BLaER1 treated with 17β-estradiol and CSF1 and Interleukin-3, amounts not matched to agents 10 nM and 100 nM (cell line): ENCODE measurements at regions not wholly inside any gene's neighbourhood (a gene's known extent, or its start where the extent isn't known, plus 50 kb on each side); places are given as distances from the start of the nearest gene placed in this dataset.

Experiments used
- H3K27ac ChIP-seq, 11 experiments: shearing (Covaris generic); formaldehyde crosslinking; 2 replicates each; pipeline ENCODE4 v1.8.1; 2022
- H3K27me3 ChIP-seq, 11 experiments: shearing (Covaris generic); formaldehyde crosslinking; 2 replicates each; pipeline ENCODE4 v1.8.1; 2022
- H3K36me3 ChIP-seq, 11 experiments: shearing (Covaris generic); formaldehyde crosslinking; 2 replicates each; pipeline ENCODE4 v1.8.1; 2022
- H3K4me1 ChIP-seq, 10 experiments: shearing (Covaris generic); formaldehyde crosslinking; 2 replicates each; pipeline ENCODE4 v1.8.1; 2022
- H3K4me2 ChIP-seq, 11 experiments: shearing (Covaris generic); formaldehyde crosslinking; 2 replicates each; pipeline ENCODE4 v1.8.1; 2022
- H3K4me3 ChIP-seq, 10 experiments: shearing (Covaris generic); formaldehyde crosslinking; 2 replicates each; pipeline ENCODE4 v1.8.1; 2022
- H3K9ac ChIP-seq, 11 experiments: shearing (Covaris generic); formaldehyde crosslinking; 2 replicates each; pipeline ENCODE4 v1.8.1; 2022
- H3K9me3 ChIP-seq, 11 experiments: shearing (Covaris generic); formaldehyde crosslinking; replicated peaks in 1 of 11; 2 replicates each; pipeline ENCODE4 v1.8.1; 2022
- H4K20me1 ChIP-seq, 11 experiments: shearing (Covaris generic); formaldehyde crosslinking; 2 replicates each; pipeline ENCODE4 v1.8.1; 2022
- Cebpa-rat ChIP-seq, 11 experiments: shearing (Covaris generic); IDR thresholded peaks; 2 replicates each; pipeline ENCODE4 v1.8.1; 2022

DNA sequence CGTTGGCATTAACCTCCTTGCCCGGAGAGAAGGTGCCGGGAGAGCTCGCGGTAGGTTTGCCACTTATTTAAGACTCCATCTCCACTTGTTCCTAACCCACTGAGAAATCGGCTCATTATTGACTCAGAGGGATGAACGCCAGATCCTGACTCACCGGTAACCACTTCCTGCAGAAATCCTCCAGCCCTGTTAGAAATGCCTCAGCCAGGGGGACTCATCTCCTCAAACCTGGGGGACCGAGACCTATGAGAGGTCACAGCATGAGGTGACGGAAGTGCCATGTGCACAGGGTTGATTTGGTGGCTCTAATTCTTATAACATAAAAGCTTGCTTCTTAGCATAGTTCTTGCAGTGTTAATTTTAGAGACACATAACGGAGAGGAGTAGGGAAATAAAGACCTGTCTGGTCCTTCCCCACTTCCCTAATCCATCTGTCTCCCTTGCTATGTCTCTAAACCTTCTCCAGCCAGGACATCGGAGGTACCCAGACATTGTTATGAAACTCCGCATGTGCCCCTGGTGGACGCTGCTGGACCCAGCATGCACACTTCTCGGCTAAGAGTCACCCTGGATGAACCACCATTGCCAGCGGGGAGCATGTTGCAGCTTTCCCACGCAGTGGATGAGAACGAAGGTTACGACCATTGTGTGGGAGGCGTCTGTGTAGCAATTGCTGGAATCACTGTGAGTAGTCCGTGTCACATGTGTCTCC is 158.9 kb downstream of the EFNB2 start:
- Histone ChIP-seq H3K9ac (no peak overlapping the region), H3K27me3 (peaks cover 0 to 15% (median 0%) of the 10 kb centered on the region in 11 experiments; a peak in 3 of 22 replicates), H3K36me3 (no peaks in the 10 kb centered on the region), H3K4me2 (peak overlapping the region in 9 of 11 experiments; percentile 12 to 54 (median 32); a peak in 14 of 22 replicates), H3K9me3 (peaks cover 0 to 15% (median 0%) of the 10 kb centered on the region in 11 experiments; a peak in 5 of 22 replicates), H4K20me1 (peaks cover 0 to 14% (median 7%) of the 10 kb centered on the region in 11 experiments; a peak in 6 of 22 replicates), H3K4me3 (no peak overlapping the region), H3K27ac (no peak overlapping the region), H3K4me1 (peaks cover 36 to 49% (median 43%) of the 10 kb centered on the region in 10 experiments)
- TF ChIP-seq Cebpa-rat (IDR thresholded peaks at IDR 0.05), result no peak

- peak overlapping the region in 9 of 11 experiments; percentile 33 to 92 (median 84); a peak in 16 of 22 replicates for H3K4me2 ChIP-seq
- H3K27me3 ChIP-seq, result peaks cover 0 to 15% (median 0%) of the 10 kb centered on the region in 11 experiments; a peak in 3 of 22 replicates
Observed at GRCh38 chr13:106375085-106375484, 160.4 kb downstream of the EFNB2 start.

DNA sequence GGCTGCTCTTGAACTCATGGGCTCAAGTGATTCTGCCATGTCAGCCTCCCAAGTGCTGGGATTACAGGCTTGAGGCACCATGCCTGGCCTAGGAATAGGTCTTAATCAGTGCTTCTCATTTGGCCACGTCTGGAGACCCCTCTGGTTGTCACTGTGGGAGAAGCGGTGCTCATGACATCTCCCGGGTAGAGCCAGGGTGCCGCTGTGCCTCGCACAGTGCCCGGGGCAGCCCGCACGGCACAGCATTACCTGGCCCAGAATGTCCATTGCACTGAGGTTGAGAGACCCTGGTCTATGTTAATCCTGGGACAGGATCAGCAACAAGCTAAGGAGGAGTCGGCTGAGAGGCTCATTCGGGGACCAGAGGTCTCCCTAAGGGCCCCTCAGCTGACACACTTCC is 160.8 kb downstream of the EFNB2 start:
- Histone ChIP-seq H4K20me1 (peaks cover 0 to 14% (median 7%) of the 10 kb centered on the region in 11 experiments; a peak in 6 of 22 replicates), H3K9ac (no peak overlapping the region), H3K36me3 (no peaks in the 10 kb centered on the region), H3K27ac (peak overlapping the region in 1 of 11 experiments; percentile 26; a peak in 1 of 22 replicates), H3K4me1 (peaks cover 37 to 49% (median 44%) of the 10 kb centered on the region in 10 experiments), H3K9me3 (peaks cover 0 to 15% (median 0%) of the 10 kb centered on the region in 11 experiments; a peak in 5 of 22 replicates), H3K4me2 (peak overlapping the region; percentile 33 to 92 (median 81); a peak in 20 of 22 replicates), H3K27me3 (peaks cover 0 to 15% (median 0%) of the 10 kb centered on the region in 11 experiments; a peak in 3 of 22 replicates), H3K4me3 (no peak overlapping the region)
- TF ChIP-seq Cebpa-rat (IDR thresholded peaks at IDR 0.05), result no peak; a peak in 1 of 22 replicates

More at GRCh38 chr13:106375085-106375484, 160.4 kb downstream of the EFNB2 start:
- H3K36me3 ChIP-seq, result no peaks in the 10 kb centered on the region
- peak overlapping the region in 1 of 11 experiments; percentile 26; a peak in 1 of 22 replicates for H3K27ac ChIP-seq
- peaks cover 0 to 15% (median 0%) of the 10 kb centered on the region in 11 experiments; a peak in 5 of 22 replicates for H3K9me3 ChIP-seq
- H3K9ac ChIP-seq, result no peak overlapping the region
- H4K20me1 ChIP-seq, result peaks cover 0 to 14% (median 7%) of the 10 kb centered on the region in 11 experiments; a peak in 6 of 22 replicates
- TF ChIP-seq Cebpa-rat (IDR thresholded peaks at IDR 0.05), result no peak
- H3K4me1 ChIP-seq, result peaks cover 37 to 49% (median 44%) of the 10 kb centered on the region in 10 experiments
- no peak overlapping the region for H3K4me3 ChIP-seq

DNA sequence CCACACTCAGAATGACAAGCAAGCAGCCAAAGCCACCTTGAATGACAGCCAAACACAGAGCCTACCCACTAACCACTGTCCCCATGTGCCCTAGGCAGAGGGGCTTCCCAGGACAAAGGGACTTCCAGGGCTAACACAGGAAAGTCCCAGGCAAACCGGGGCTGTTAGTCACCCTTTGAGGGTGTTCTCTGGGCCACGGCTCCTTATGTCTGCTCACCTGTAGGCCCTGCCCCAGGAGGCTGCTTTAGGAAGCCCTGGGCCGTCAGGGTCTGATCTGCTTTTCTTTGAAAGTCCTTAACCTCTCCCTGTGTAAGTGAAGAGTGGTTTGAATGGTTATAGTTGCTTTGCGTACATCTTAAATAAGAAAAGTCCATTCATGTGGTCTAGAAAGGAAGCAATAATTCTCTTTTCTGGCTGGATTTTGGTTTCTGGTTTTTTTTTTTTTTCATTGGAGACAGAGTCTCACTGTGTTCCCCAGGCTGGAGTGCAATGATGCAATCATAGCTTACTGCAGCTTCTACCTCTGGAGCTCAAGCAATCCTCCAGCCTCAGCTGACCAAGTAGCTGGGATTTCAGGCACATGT is 161.4 kb downstream of the EFNB2 start:
- Histone ChIP-seq H3K27ac (peak overlapping the region in 3 of 11 experiments; percentile 10 to 82 (median 56); a peak in 5 of 22 replicates), H3K4me2 (peak overlapping the region; percentile 33 to 92 (median 81))
- TF ChIP-seq Cebpa-rat (IDR thresholded peaks at IDR 0.05), result peak in 5 of 11 experiments; percentile 17 to 89 (median 50); a peak in 5 of 22 replicates

GRCh38 chr13:106373304-106373988 is 162.0 kb downstream of the EFNB2 start:
- H3K4me2 ChIP-seq, result peak overlapping the region; percentile 33 to 92 (median 81)

More for the DNA sequence above, 161.4 kb downstream of the EFNB2 start:
- Histone ChIP-seq H3K9me3 (peaks cover 0 to 15% (median 0%) of the 10 kb centered on the region in 11 experiments; a peak in 5 of 22 replicates), H3K4me1 (peaks cover 37 to 49% (median 44%) of the 10 kb centered on the region in 10 experiments), H3K4me3 (no peak overlapping the region), H4K20me1 (peaks cover 0 to 14% (median 7%) of the 10 kb centered on the region in 11 experiments; a peak in 6 of 22 replicates), H3K36me3 (no peaks in the 10 kb centered on the region), H3K9ac (peak overlapping the region in 1 of 11 experiments; percentile 37; a peak in 2 of 22 replicates), H3K27me3 (peaks cover 0 to 15% (median 0%) of the 10 kb centered on the region in 11 experiments; a peak in 3 of 22 replicates)

DNA sequence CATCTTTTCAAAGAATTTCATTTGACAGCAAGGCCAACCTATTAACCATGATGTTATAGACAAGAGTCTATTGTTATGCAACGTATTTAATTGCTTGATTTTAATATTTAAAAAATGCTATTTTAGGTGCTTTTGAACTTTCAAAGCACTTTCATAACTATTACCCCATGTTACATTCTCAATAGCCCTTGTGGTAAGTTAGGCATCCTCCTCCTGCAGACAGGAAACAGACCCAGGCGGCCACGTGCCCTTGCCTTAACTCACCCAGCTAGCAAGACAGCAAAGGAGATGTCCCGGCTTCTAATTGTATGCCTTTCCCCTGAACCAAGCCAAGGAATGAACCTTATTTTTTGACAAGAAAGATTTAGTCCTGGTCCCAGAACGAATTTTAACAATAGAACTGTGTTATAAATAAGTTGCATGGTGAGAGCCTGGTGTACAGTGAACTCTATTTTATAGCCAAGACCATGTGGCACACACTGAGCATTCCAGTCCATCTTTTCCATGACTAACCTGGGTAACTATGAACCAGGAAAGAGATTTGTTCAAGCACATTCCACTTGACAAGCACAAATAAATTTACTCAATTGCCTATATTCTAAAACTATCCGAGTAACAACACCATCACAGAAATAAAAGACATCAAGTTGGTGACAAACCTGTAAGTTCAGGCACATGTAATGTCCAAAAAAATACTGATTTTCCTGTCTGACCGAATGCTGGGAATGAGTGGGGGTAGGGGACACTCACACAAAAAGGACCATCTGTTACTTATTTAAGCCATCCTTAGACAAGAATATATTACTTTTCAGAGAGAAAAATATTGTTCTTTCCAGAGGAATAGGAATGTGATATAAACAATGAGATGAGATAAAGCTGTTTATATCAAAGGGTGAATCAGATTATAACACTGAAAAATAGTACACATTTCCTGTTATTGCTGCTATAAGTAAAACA is 163.0 kb downstream of the EFNB2 start:
- H3K4me3 ChIP-seq, result no peak overlapping the region
- H3K9me3 ChIP-seq, result peaks cover 0 to 21% (median 0%) of the 10 kb centered on the region in 11 experiments; a peak in 6 of 22 replicates
- no peak; a peak in 1 of 22 replicates for TF ChIP-seq Cebpa-rat (IDR thresholded peaks at IDR 0.05)
- peaks cover 0 to 15% (median 0%) of the 10 kb centered on the region in 11 experiments; a peak in 3 of 22 replicates for H3K27me3 ChIP-seq
- no peaks in the 10 kb centered on the region for H3K36me3 ChIP-seq
- H3K27ac ChIP-seq, result peak overlapping the region in 7 of 11 experiments; percentile 8 to 82 (median 51); a peak in 12 of 22 replicates
- peak overlapping the region in 10 of 11 experiments; percentile 33 to 92 (median 82); a peak in 20 of 22 replicates for H3K4me2 ChIP-seq
- H4K20me1 ChIP-seq, result peaks cover 0 to 14% (median 7%) of the 10 kb centered on the region in 11 experiments; a peak in 6 of 22 replicates
- H3K9ac ChIP-seq, result peak overlapping the region in 2 of 11 experiments; percentile 0 to 61; a peak in 1 of 22 replicates
- H3K4me1 ChIP-seq, result peaks cover 41 to 55% (median 47%) of the 10 kb centered on the region in 10 experiments

More at GRCh38 chr13:106373304-106373988, 162.0 kb downstream of the EFNB2 start:
- Histone ChIP-seq H3K36me3 (no peaks in the 10 kb centered on the region), H3K9ac (peak overlapping the region in 1 of 11 experiments; percentile 61; a peak in 1 of 22 replicates), H4K20me1 (peaks cover 0 to 14% (median 7%) of the 10 kb centered on the region in 11 experiments; a peak in 6 of 22 replicates), H3K27me3 (peaks cover 0 to 15% (median 0%) of the 10 kb centered on the region in 11 experiments; a peak in 3 of 22 replicates), H3K27ac (peak overlapping the region in 5 of 11 experiments; percentile 39 to 82 (median 56); a peak in 9 of 22 replicates), H3K4me1 (peaks cover 37 to 49% (median 44%) of the 10 kb centered on the region in 10 experiments), H3K4me3 (no peak overlapping the region), H3K9me3 (peaks cover 0 to 19% (median 0%) of the 10 kb centered on the region in 11 experiments; a peak in 6 of 22 replicates)
- TF ChIP-seq Cebpa-rat (IDR thresholded peaks at IDR 0.05), result peak in 1 of 11 experiments; percentile 22; a peak in 1 of 22 replicates

GRCh38 chr13:106371024-106371423 is 164.4 kb downstream of the EFNB2 start:
- no peak overlapping the region for H3K4me3 ChIP-seq
- 0 out of 22 replicates have a peak overlapping the region, but pooled peaks of 1 of the 11 experiments have one; percentile 19 for H3K27ac ChIP-seq
- peaks cover 0 to 14% (median 7%) of the 10 kb centered on the region in 11 experiments; a peak in 6 of 22 replicates for H4K20me1 ChIP-seq
- H3K9ac ChIP-seq, result no peak overlapping the region
- H3K4me1 ChIP-seq, result peaks cover 28 to 63% (median 45%) of the 10 kb centered on the region in 10 experiments
- H3K4me2 ChIP-seq, result no peak overlapping the region; a peak in 2 of 22 replicates
- no peaks in the 10 kb centered on the region for H3K36me3 ChIP-seq
- no peak for TF ChIP-seq Cebpa-rat (IDR thresholded peaks at IDR 0.05)
- H3K9me3 ChIP-seq, result peaks cover 0 to 16% (median 0%) of the 10 kb centered on the region in 11 experiments; a peak in 6 of 22 replicates
- H3K27me3 ChIP-seq, result peaks cover 0 to 15% (median 0%) of the 10 kb centered on the region in 11 experiments; a peak in 3 of 22 replicates
